Ectodermal cell (in vitro differentiated cells): ENCODE measurements at regions not wholly inside any gene's neighbourhood (a gene's known extent, or its start where the extent isn't known, plus 50 kb on each side); places are given as distances from the start of the nearest gene placed in this dataset.

Source experiments
- H3K27ac ChIP-seq: 2 replicates; pipeline ENCODE4 v1.7.0; 2013; ENCODE audit warnings: mild to moderate bottlenecking, low read depth, low read length; ENCODE audit not compliant: insufficient read depth, poor library complexity, severe bottlenecking
- H3K27me3 ChIP-seq: 2 replicates; pipeline ENCODE4 v1.7.0; 2013; ENCODE audit warnings: mild to moderate bottlenecking, low read length; ENCODE audit not compliant: insufficient read depth, control insufficient read depth, poor library complexity, severe bottlenecking
- H3K36me3 ChIP-seq: one replicate; pipeline ENCODE4 v1.7.0; 2013; ENCODE audit warnings: low read length; ENCODE audit not compliant: control insufficient read depth, insufficient read depth
- H3K4me1 ChIP-seq: one replicate; pipeline ENCODE4 v1.7.0; 2013; ENCODE audit warnings: low read length; ENCODE audit not compliant: control insufficient read depth, insufficient read depth
- H3K4me3 ChIP-seq: 2 replicates; pipeline ENCODE4 v1.7.0; 2013; ENCODE audit warnings: low read depth, low read length, control low read depth; ENCODE audit not compliant: insufficient read depth
- H3K9me3 ChIP-seq: 2 replicates; pipeline ENCODE4 v1.7.0; 2013; ENCODE audit warnings: mild to moderate bottlenecking, low read length, moderate library complexity; ENCODE audit not compliant: control insufficient read depth
- WGBS, 2 experiments: methylation state at CpG; one replicate each; pipeline ENCODE4 v1.1.7; 2013; ENCODE audit warnings: missing lambda C conversion rate in 2 of 2; 5-methylcytosine and 5-hydroxymethylcytosine counted together

DNA sequence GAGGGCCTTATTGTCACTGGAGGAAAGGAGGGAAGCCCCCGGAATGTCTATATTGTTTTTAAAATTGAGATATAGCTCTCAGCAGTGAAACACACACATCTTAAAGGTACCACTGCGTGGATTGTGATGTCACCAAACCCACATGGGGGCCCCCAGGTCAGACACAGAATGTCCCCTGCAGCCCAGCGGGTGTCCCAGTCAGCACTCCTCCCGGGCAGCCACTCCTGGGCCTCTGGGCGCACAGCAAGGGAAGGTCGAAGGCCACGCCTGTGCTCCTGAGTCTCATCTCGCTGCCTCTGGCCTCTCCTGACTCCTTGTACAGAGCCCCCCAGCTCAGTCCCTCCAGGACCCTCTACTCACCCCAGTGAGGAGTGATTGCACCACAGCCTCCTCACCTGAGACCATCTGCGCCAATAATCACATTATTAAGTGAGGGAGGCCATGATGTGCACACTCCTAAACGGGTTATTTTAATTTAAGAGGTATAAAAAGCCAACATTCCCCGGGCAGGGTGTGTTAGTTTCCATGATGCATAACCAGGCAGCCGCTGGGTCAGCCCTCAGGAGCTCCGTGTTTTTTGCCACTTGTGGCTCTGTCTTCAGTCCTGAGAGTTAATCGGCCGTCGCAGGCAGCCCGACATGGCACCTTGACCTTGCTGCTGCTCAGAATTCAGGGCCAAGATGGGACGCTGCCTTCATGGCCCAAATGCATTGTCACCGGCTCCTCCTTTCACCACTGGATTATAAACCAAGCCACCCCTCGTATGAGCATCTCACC is 1089.3 kb downstream of the BRD1 start:
- no peaks in the 10 kb centered on the region for H3K4me1 ChIP-seq
- WGBS, 2 experiments: 89 to 92% methylated on average over 20 of the region's 20 CpGs

DNA sequence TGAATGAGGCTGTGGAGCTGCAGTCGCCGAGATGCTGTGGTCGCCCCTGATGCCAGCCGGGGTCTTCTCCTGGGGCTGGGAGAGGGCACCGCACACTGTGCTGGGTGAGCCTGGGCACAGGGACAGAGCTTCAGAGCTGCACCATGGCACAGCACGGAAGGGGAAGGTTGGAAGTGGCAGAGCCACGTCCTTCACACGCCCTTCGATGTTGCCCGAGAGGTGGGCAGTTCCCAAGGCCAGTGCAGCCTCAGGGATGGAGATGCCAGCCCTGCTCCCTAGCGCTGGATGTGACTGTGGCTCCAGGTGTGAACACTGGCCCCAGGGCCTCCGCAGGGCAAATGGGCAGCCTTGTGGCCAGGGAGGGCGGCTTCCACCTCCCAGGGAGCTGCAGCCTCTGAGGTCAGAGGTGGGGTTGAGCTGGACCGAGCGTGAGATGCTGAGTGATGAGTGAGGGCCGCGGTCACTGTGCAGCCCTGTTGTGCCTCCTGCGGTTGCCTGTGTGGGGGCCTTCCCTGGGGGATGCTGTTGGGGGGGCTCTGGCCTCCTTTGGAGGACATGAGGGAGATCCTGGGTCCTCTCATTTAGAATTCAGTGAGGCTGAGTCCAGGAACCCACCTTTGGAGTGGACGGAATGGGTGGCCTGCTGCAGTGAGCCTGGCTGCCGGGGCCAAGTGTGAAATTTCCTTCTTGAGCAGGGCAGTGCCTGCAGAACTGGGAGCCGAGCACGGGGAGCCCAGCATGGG is 1090.0 kb downstream of the BRD1 start:
- Histone ChIP-seq H3K4me1 (no peaks in the 10 kb centered on the region), H3K4me3 (no peak overlapping the region), H3K36me3 (no peaks in the 10 kb centered on the region), H3K9me3 (no peaks in the 10 kb centered on the region), H3K27me3 (no peaks in the 10 kb centered on the region), H3K27ac (no peak overlapping the region)
- WGBS, 2 experiments: 94 to 96% methylated on average over 22 of the region's 22 CpGs

More for the DNA sequence above, 1089.3 kb downstream of the BRD1 start:
- no peaks in the 10 kb centered on the region for H3K36me3 ChIP-seq
- no peaks in the 10 kb centered on the region for H3K27me3 ChIP-seq
- H3K4me3 ChIP-seq: no peak overlapping the region
- no peaks in the 10 kb centered on the region for H3K9me3 ChIP-seq
- no peak overlapping the region for H3K27ac ChIP-seq

DNA sequence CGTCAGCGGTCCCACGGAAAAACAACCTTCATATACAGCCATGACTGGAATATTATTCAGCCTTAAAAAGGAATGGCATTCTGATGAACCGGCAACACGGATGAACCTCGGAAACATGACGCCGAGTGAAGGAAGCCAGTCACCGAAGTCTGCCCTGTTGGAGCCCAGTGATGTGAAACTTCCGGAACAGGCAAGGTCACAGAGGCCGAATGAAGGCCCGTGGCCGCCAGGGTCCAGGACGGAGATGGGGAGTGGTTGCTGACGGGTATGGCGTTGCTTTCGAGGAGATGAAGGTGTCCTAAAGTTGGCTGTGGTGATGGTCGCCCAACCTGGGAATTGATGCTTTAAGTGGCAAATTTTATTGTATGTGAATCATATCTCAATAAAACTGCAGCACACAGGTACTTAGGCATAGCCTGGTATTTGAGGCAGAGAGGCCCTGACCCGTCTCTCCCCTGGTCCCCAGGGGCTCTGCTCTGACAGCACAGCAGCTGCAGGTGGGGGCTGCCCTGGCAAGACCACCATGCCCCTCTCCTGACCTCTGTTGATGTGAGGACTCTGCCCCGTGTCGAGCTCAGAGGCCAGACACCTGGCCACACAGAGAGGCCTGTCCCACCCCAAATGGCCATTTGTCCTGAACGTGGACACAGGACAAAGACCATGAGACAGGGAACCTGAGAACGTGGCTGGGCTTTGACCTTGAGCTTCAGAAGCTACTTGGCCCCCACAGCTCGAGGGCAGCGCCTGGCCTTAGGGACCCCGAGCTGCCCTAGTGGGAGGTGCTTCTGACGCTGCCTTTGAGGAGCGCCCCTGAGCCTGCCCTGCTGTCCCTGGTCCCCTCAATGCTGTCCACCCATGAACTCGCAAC is 1090.8 kb downstream of the BRD1 start:
- Histone ChIP-seq H3K27me3 (no peaks in the 10 kb centered on the region), H3K9me3 (no peaks in the 10 kb centered on the region), H3K36me3 (no peaks in the 10 kb centered on the region), H3K27ac (no peak overlapping the region), H3K4me3 (no peak overlapping the region), H3K4me1 (no peaks in the 10 kb centered on the region)
- WGBS, 2 experiments: 90% methylated on average over 29 of the region's 29 CpGs

DNA sequence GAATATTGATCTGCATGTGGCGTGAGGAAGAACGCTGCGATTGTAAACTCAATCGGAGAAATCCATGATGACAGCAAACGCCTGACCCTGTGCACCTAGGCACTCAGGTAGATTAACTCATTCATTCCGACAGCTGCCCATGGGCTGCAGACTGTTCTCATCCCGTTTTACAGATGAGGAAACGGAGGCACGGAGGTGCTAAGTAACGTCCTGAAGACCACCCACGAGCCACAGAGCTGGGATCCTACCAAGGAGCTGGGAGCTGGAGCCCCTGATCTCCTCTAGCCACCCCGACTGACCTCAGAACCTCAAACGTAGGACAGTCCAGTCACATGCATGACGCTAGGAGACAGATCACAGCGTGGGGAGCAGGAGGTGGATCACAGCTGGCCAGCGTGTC is 1092.7 kb downstream of the BRD1 start:
- no peak overlapping the region for H3K27ac ChIP-seq
- H3K4me1 ChIP-seq: no peaks in the 10 kb centered on the region
- H3K4me3 ChIP-seq: no peak overlapping the region
- H3K9me3 ChIP-seq: no peaks in the 10 kb centered on the region
- H3K36me3 ChIP-seq: no peaks in the 10 kb centered on the region
- no peaks in the 10 kb centered on the region for H3K27me3 ChIP-seq
- 94 to 96% methylated on average over 16 of the region's 16 CpGs for WGBS, 2 experiments

DNA sequence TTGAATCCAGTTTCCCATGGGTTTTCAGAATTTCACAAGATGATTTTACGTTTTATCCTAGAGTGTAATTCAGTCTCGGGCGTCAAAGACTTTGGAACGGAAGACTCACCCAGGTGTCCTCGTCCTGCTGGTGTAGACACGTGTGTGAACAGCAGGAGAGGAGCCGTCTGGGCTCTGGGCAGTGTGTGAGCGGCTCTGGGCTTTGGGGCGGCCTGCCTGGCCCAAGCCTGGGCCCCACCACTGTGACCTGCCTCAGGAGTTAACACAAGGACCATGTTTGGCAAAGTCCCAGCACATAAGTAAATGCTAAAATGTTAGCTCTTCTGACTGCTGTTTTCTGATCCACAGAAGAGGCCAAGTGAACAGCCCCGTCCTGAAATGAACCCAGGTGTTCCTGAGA is 1093.3 kb downstream of the BRD1 start:
- no peaks in the 10 kb centered on the region for H3K27me3 ChIP-seq
- no peaks in the 10 kb centered on the region for H3K9me3 ChIP-seq
- no peak overlapping the region for H3K4me3 ChIP-seq
- 92 to 94% methylated on average over 10 of the region's 10 CpGs for WGBS, 2 experiments
- no peak overlapping the region for H3K27ac ChIP-seq
- no peaks in the 10 kb centered on the region for H3K36me3 ChIP-seq
- H3K4me1 ChIP-seq: no peaks in the 10 kb centered on the region

DNA sequence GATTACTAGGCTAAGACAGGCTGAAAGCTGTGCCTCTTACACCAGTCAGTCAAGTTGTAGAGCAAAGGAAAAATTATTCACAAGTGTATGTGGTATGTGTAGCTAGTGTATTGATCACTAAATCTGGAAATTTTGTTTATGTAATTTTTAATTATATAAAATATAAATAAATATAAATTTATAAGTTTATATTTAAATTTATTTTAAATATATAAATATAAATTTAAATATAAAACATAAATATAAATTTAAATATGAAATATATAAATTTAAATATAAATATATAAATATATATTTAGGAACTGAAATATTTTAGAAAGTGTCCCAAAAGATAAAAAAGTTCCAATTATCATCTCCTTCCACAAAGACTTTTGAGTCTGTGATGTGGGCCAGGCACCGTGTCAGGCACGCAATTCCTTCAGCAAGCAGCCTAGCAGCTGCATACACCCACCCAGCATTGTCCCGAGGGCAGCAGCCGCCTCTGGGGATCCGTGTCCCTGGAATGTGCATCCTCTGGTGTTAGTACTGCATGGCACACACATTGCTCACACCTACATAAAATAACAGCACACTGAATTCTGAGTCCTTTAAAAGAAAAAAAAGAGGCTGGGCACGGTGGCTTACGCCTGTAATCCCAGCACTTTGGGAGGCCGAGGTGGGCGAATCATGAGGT is 1098.0 kb downstream of the BRD1 start:
- no peaks in the 10 kb centered on the region for H3K27me3 ChIP-seq

DNA sequence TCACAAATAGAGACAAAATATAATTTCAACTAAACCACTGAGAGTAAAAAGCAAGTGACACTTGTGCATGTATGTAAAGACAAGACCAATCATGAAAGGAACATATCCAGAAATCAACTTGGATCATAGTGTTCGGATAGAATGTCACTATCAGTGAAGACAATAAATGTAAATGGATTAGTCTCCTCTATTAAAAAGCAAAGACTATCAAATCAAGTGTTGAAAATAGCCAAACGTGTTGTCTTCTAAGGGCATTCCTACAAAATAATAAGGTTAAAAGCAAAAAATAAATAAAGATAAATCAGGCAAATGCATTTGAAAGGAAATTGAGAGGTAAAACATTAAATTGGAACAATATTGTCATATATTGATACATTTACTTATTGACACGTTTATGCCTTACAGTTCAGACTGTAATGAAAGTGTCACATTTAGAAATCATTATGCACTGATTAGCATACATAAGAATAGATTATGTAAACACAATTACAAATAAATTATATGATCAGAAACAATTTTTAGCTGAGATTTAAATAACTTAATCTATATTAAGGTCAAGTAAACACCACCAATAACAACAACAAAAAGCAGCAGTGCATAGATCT is 1100.1 kb downstream of the BRD1 start:
- H3K27me3 ChIP-seq: no peaks in the 10 kb centered on the region
- WGBS, 2 experiments: 79 to 100% methylated on average over 1 to 2 of the region's 3 CpGs
- H3K4me1 ChIP-seq: no peaks in the 10 kb centered on the region
- H3K27ac ChIP-seq: no peak overlapping the region
- no peak overlapping the region for H3K4me3 ChIP-seq
- no peaks in the 10 kb centered on the region for H3K9me3 ChIP-seq
- no peaks in the 10 kb centered on the region for H3K36me3 ChIP-seq

More for the DNA sequence above, 1098.0 kb downstream of the BRD1 start:
- no peak overlapping the region for H3K27ac ChIP-seq
- H3K4me1 ChIP-seq: no peaks in the 10 kb centered on the region
- no peak overlapping the region for H3K4me3 ChIP-seq
- no peaks in the 10 kb centered on the region for H3K9me3 ChIP-seq
- 94 to 95% methylated on average over 9 of the region's 9 CpGs for WGBS, 2 experiments
- no peaks in the 10 kb centered on the region for H3K36me3 ChIP-seq

DNA sequence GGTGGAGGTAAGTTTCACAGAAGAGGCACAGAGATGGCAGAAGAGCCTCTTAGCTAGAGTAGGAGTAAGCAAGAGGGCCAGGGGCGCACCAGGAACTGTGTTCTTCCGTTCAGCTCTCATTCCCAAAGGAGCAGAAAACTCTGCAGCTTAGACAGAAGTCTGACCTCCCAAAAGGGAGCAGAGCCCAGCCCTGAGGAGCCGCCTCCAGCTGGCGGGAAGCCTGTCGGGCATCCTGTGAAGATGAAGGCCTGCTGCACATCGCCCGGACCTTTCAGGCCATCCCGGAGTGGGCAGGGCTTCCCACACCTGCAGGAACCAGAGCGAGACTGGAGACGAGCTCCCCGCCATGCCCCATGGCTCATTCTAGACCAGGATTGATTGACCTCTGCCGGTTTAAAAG is 1102.8 kb downstream of the BRD1 start:
- no peak overlapping the region for H3K27ac ChIP-seq
- no peak overlapping the region for H3K4me3 ChIP-seq
- no peaks in the 10 kb centered on the region for H3K4me1 ChIP-seq
- no peaks in the 10 kb centered on the region for H3K27me3 ChIP-seq
- H3K36me3 ChIP-seq: no peaks in the 10 kb centered on the region
- WGBS, 2 experiments: 88 to 93% methylated on average over 12 of the region's 12 CpGs
- H3K9me3 ChIP-seq: no peaks in the 10 kb centered on the region

DNA sequence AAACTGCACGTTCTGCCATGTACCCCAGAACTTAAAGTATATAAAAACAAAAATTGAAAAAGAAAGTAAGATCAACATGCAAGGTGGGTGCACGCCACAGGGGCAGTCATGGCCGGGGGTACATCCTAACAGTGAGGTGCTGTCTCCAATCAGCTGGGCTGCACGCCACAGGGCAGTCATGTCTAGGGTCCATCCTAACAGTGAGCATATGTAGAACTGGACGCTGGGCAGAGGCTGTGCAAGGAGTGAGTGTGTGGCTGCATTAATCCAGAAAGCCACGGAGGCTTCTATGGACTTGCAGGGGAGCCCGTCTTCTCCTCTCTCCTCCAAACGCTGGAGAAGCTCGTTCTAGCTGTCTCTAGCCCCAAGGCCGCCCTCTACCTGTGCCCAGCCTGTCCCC is 1105.0 kb downstream of the BRD1 start:
- H3K9me3 ChIP-seq: no peaks in the 10 kb centered on the region
- H3K27me3 ChIP-seq: no peaks in the 10 kb centered on the region
- H3K4me1 ChIP-seq: peaks cover 6% of the 10 kb centered on the region
- no peak overlapping the region for H3K4me3 ChIP-seq
- no peak overlapping the region for H3K27ac ChIP-seq
- no peaks in the 10 kb centered on the region for H3K36me3 ChIP-seq
- 92 to 95% methylated on average over 10 of the region's 10 CpGs for WGBS, 2 experiments
